ENCODE measurements at regions not wholly inside any gene's neighbourhood (a gene's known extent, or its start where the extent isn't known, plus 50 kb on each side); places are given as distances from the start of the nearest gene placed in this dataset.

- no peak for DNase-seq
Observed at GRCh38 chr9:14424983-14425382, 111.0 kb upstream of the NFIB start.

- no peak for DNase-seq
Observed at GRCh38 chr9:14424289-14424688, 110.3 kb upstream of the NFIB start.

GRCh38 chr9:14423815-14424261, 109.9 kb upstream of the NFIB start:
- no peak for DNase-seq

GRCh38 chr9:14421291-14421690, 107.3 kb upstream of the NFIB start:
- DNase-seq: no peak

- no peak for DNase-seq
Observed at GRCh38 chr9:14418941-14419937, 105.3 kb upstream of the NFIB start.

- no peak for DNase-seq
Observed at GRCh38 chr9:14418301-14418940, 104.5 kb upstream of the NFIB start.

- no peak for DNase-seq
Observed at GRCh38 chr9:14417237-14417636, 103.3 kb upstream of the NFIB start.

GRCh38 chr9:14415947-14416346, 102.0 kb upstream of the NFIB start:
- DNase-seq: no peak

- no peak for DNase-seq
Observed at GRCh38 chr9:14413812-14414211, 99.9 kb upstream of the NFIB start.

- no peak for DNase-seq
Observed at GRCh38 chr9:14412775-14413174, 98.8 kb upstream of the NFIB start.

- no peak for DNase-seq
Observed at GRCh38 chr9:14406463-14406862, 92.5 kb upstream of the NFIB start.

GRCh38 chr9:14405176-14405706, 91.3 kb upstream of the NFIB start:
- DNase-seq: no peak

- no peak for DNase-seq
Observed at GRCh38 chr9:14403081-14403480, 89.1 kb upstream of the NFIB start.

GRCh38 chr9:14402583-14402982, 88.6 kb upstream of the NFIB start:
- no peak for DNase-seq

GRCh38 chr9:14401911-14402310, 88.0 kb upstream of the NFIB start:
- no peak for DNase-seq

GRCh38 chr9:14400658-14400995, 86.7 kb upstream of the NFIB start:
- no peak for DNase-seq

- DNase-seq: no peak
Observed at GRCh38 chr9:14399756-14400657, 86.1 kb upstream of the NFIB start.

- DNase-seq: no peak
Observed at GRCh38 chr9:14398473-14398872, 84.5 kb upstream of the NFIB start.

- DNase-seq: no peak
Observed at GRCh38 chr9:14396171-14396570, 82.2 kb upstream of the NFIB start.

GRCh38 chr9:14395317-14396082, 81.6 kb upstream of the NFIB start:
- no peak for DNase-seq

GRCh38 chr9:14393418-14393817, 79.5 kb upstream of the NFIB start:
- DNase-seq: no peak

- DNase-seq: no peak
Observed at GRCh38 chr9:14391620-14392019, 77.7 kb upstream of the NFIB start.
